K562 (cell line): ENCODE measurements at regions not wholly inside any gene's neighbourhood (a gene's known extent, or its start where the extent isn't known, plus 50 kb on each side); places are given as distances from the start of the nearest gene placed in this dataset.

Experiments used
- ATAC-seq: fragments of 200-7000 bp; cut with Tn5 transposase; 3 replicates; pipeline ENCODE4 v1.9.1; 2020; ENCODE audit warnings: moderate library complexity
- BruUV-seq: library from RNA; stranded (reverse); fragments of 400-500 nt; replicated peaks from 2 replicates; lab custom pipeline; 2021; lab: Mats Ljungman, UMichigan
- CTCF ChIA-PET: fragments of 300-600 bp; formaldehyde crosslinking; extraction: SDS; loops from one replicate; lab custom pipeline; 2021; ENCODE audit warnings: low intra/inter-chr PET ratio; lab: Yijun Ruan, JAX
- POLR2A ChIA-PET: fragments of 300-600, 350-650 bp; sonication (Branson Sonifier 250); formaldehyde crosslinking; extraction: SDS; loops from one replicate; lab custom pipeline; 2021; ENCODE audit warnings: antibody characterized with exemption, inconsistent platforms; lab: Yijun Ruan, JAX
- DNase-seq, 4 experiments: peaks; one replicate each; pipeline versions ENCODE4 v3.0.0 to v3.0.0-alpha.2; 2011 to 2018; ENCODE audit warnings: low spot score in 3 of 4, mixed read lengths in 3 of 4; ENCODE audit errors: extremely low read depth in 1 of 4
- FAIRE-seq: peaks from 2 replicates; lab custom pipeline; 2011; peaks lifted over from hg19 to GRCh38; lab: Jason Lieb, UNC
- H2AFZ ChIP-seq: 2 replicates; pipeline ENCODE4 v1.6.0; 2011; ENCODE audit warnings: low read depth, low read length, control low read depth, inconsistent platforms
- H3K27ac ChIP-seq: fragments of 200-600 bp; 3 replicates; pipeline ENCODE4 v1.8.0; 2011; ENCODE audit warnings: low read depth, mild to moderate bottlenecking, control low read depth, inconsistent platforms, low read length, moderate library complexity, mixed read lengths; ENCODE audit errors: extremely low read depth
- H3K27me3 ChIP-seq, 2 experiments: fragments of 300-600 bp in 1 of 2; 2 replicates in 1 of 2; 3 replicates in 1 of 2; pipeline versions ENCODE4 v1.6.0 to v1.8.0; 2011; ENCODE audit warnings: inconsistent platforms in 2 of 2, low read length in 2 of 2, mild to moderate bottlenecking in 1 of 2, mixed read lengths in 1 of 2, moderate library complexity in 1 of 2; ENCODE audit not compliant: control insufficient read depth in 2 of 2, insufficient read depth in 2 of 2
- H3K36me3 ChIP-seq: fragments of 300-600 bp; 3 replicates; pipeline ENCODE4 v1.8.0; 2011; ENCODE audit warnings: mild to moderate bottlenecking, low read length, inconsistent platforms; ENCODE audit not compliant: control insufficient read depth, insufficient read depth
- H3K4me1 ChIP-seq, 2 experiments: fragments of 200-600 bp in 1 of 2; replicated peaks in 1 of 2; 2 replicates in 1 of 2; 3 replicates in 1 of 2; pipeline versions ENCODE4 v1.5.1 to v1.8.0; 2011; ENCODE audit warnings: inconsistent platforms in 2 of 2, low read length in 2 of 2, mild to moderate bottlenecking in 1 of 2, mixed read lengths in 1 of 2, moderate library complexity in 1 of 2; ENCODE audit not compliant: control insufficient read depth in 2 of 2, insufficient read depth in 2 of 2
- H3K4me2 ChIP-seq: 2 replicates; pipeline ENCODE4 v1.6.1; 2011; ENCODE audit warnings: low read length, control low read depth, inconsistent platforms, mixed read lengths; ENCODE audit not compliant: insufficient read depth
- H3K4me3 ChIP-seq: fragments of 200-600 bp; sonication (generic), shearing (Covaris generic); 2 replicates; pipeline ENCODE4 v1.5.1; 2016; ENCODE audit warnings: control low read depth, inconsistent platforms
- H3K79me2 ChIP-seq: fragments of 200-600 bp; 3 replicates; pipeline ENCODE4 v1.8.0; 2011; ENCODE audit warnings: low read length, inconsistent platforms; ENCODE audit not compliant: control insufficient read depth, insufficient read depth
- H3K9ac ChIP-seq, 2 experiments: 2 replicates each; pipeline versions ENCODE4 v1.6.0 to v1.6.1; 2011; ENCODE audit warnings: low read depth in 2 of 2, low read length in 2 of 2, control low read depth in 1 of 2, inconsistent platforms in 1 of 2, mild to moderate bottlenecking in 1 of 2, mixed read lengths in 1 of 2; ENCODE audit not compliant: insufficient read depth in 1 of 2
- H3K9me1 ChIP-seq: one replicate; pipeline ENCODE4 v1.6.0; 2011; ENCODE audit warnings: inconsistent platforms, mild to moderate bottlenecking, low read length, moderate library complexity; ENCODE audit not compliant: control insufficient read depth, insufficient read depth
- H3K9me3 ChIP-seq: replicated peaks from 2 replicates; pipeline ENCODE4 v1.5.1; 2011; ENCODE audit warnings: low read depth, low read length, inconsistent platforms; ENCODE audit not compliant: control insufficient read depth, insufficient read depth
- H4K20me1 ChIP-seq: replicated peaks from 2 replicates; pipeline ENCODE4 v1.6.1; 2011; ENCODE audit warnings: low read length, inconsistent platforms, mixed read lengths; ENCODE audit not compliant: control insufficient read depth, insufficient read depth
- BACH1 ChIP-seq: fragments of 200-800 bp; sonication (Bioruptor generic); IDR thresholded peaks from 2 replicates; pipeline ENCODE4 v1.6.1; 2016; ENCODE audit warnings: missing genetic modification characterization, missing compliant biosample characterization
- CXXC5 ChIP-seq: fragments of 250-450 bp; sonication (Bioruptor Pico); IDR thresholded peaks from 2 replicates; pipeline ENCODE4 v1.8.0; 2022; ENCODE audit warnings: inconsistent platforms, mild to moderate bottlenecking, moderate library complexity
- ETV6 ChIP-seq, 3 experiments: fragments of 150-350 bp in 1 of 3; sonication (generic) in 1 of 3; formaldehyde crosslinking in 1 of 3; IDR thresholded peaks; 2 replicates each; pipeline versions ENCODE4 v1.6.1 to v1.8.0; 2014 to 2022; ENCODE audit warnings: borderline replicate concordance in 2 of 3, low read depth in 2 of 3, antibody characterized with exemption in 1 of 3, low read length in 1 of 3, mild to moderate bottlenecking in 1 of 3, missing genetic modification reagents in 1 of 3
- FOXP1 ChIP-seq: sonication (generic); formaldehyde crosslinking; IDR thresholded peaks from 2 replicates; pipeline ENCODE4 v1.8.0; 2022; ENCODE audit warnings: mild to moderate bottlenecking, missing genetic modification reagents
- MLX ChIP-seq, 2 experiments: fragments of 450-650 bp in 1 of 2; sonication (generic) in 1 of 2; formaldehyde crosslinking; conservative IDR thresholded peaks; 2 replicates each; pipeline versions ENCODE4 v1.4.0 to v1.8.1; 2020 to 2022; ENCODE audit warnings: mild to moderate bottlenecking in 1 of 2, missing genetic modification reagents in 1 of 2
- NFATC3 ChIP-seq: fragments of 450-650 bp; IDR thresholded peaks from 2 replicates; pipeline ENCODE4 v1.6.1; 2017; ENCODE audit warnings: mild to moderate bottlenecking
- NRF1 ChIP-seq, 2 experiments: fragments of 450-650 bp; IDR thresholded peaks in 1 of 2; conservative IDR thresholded peaks in 1 of 2; 2 replicates each; pipeline ENCODE4 v1.6.1; 2014; ENCODE audit warnings: mild to moderate bottlenecking in 2 of 2
- RERE ChIP-seq: sonication (generic); formaldehyde crosslinking; IDR thresholded peaks from 2 replicates; pipeline ENCODE4 v1.8.0; 2023; ENCODE audit warnings: missing genetic modification reagents, mild to moderate bottlenecking, borderline replicate concordance
- SIRT6 ChIP-seq: IDR thresholded peaks from one replicate; pipeline ENCODE4 v1.6.1; 2012; ENCODE audit warnings: low read depth, mild to moderate bottlenecking, control low read depth, inconsistent platforms, low read length, moderate library complexity
- ZBTB5 ChIP-seq: fragments of 450-650 bp; IDR thresholded peaks from 2 replicates; pipeline ENCODE4 v1.6.1; 2017; ENCODE audit warnings: antibody characterized with exemption
- ZKSCAN8 ChIP-seq: fragments of 200-800 bp; sonication (Bioruptor generic); IDR thresholded peaks from 2 replicates; pipeline ENCODE4 v1.6.1; 2016; ENCODE audit warnings: missing genetic modification characterization, missing compliant biosample characterization
- ZNF512 ChIP-seq: IDR thresholded peaks from 2 replicates; pipeline ENCODE4 v1.6.1; 2016; ENCODE audit warnings: missing genetic modification characterization, missing compliant biosample characterization
- ZNF830 ChIP-seq: fragments of 250-450 bp; sonication (Bioruptor Pico); IDR thresholded peaks from 2 replicates; pipeline ENCODE4 v1.5.0; 2021; ENCODE audit warnings: mild to moderate bottlenecking
- WGBS: fragments of 100-300 bp; shearing (Covaris generic); methylation state at CpG from one replicate; pipeline ENCODE4 v1.1.6; 2016; ENCODE audit warnings: low coverage, mixed read lengths; ENCODE audit not compliant: insufficient coverage; ENCODE audit errors: missing lambda C conversion rate; 5-methylcytosine and 5-hydroxymethylcytosine counted together
- in situ Hi-C: fragments of 300-500 bp; cut with MboI; formaldehyde crosslinking; loops from 4 replicates; pipeline ENCODE4 v1.15.0; 2018; ENCODE audit warnings: inconsistent platforms, mixed read lengths
- intact Hi-C: fragments of 100-400 bp; cut with micrococcal nuclease; formaldehyde crosslinking; loops from 2 replicates; pipeline ENCODE4 v1.14.2; 2022

GRCh38 chr11:24407733-24408132, 89.1 kb upstream of the LUZP2 start:
- no peaks in the 10 kb centered on the region for H3K4me1 ChIP-seq
- H3K9ac ChIP-seq, result no peak overlapping the region
- no TSS peak for BruUV-seq
- no peaks in the 10 kb centered on the region for H4K20me1 ChIP-seq
- no peaks in the 10 kb centered on the region for H3K9me3 ChIP-seq
- H3K4me2 ChIP-seq, result no peak overlapping the region
- H3K36me3 ChIP-seq, result no peaks in the 10 kb centered on the region
- H3K27ac ChIP-seq, result no peak overlapping the region
- H3K9me1 ChIP-seq, result no peaks in the 10 kb centered on the region
- no peak for DNase-seq
- no peak for FAIRE-seq
- WGBS, result 1% methylated on average over 3 of the region's 3 CpGs
- H3K79me2 ChIP-seq, result no peaks in the 10 kb centered on the region
- in situ Hi-C loops, result no loop called here
- no peaks in the 10 kb centered on the region for H3K27me3 ChIP-seq
- POLR2A ChIA-PET, result no interaction called here
- no peak for ATAC-seq
- intact Hi-C loops, result no loop called here
- H2AFZ ChIP-seq, result no peak overlapping the region
- no peak overlapping the region for H3K4me3 ChIP-seq
- CTCF ChIA-PET, result interaction anchor here (0.6 kb wide), 1 partner anchor 1869 kb away, joined by 3 read pairs; no protein-coding TSS in a partner anchor
- no peak for TF ChIP-seq BACH1 (tag)
- no peak for TF ChIP-seq NFATC3
- no peak for TF ChIP-seq ETV6 (IDR thresholded peaks at IDR 0.05; ENCODE audit: borderline replicate concordance in 1 of 2, low read depth in 2 of 2, low read length in 1 of 2)
- no peak for TF ChIP-seq ETV6 (CRISPR knock-in tag; IDR thresholded peaks at IDR 0.05; ENCODE audit: borderline replicate concordance)
- no peak for TF ChIP-seq FOXP1
- no peak for TF ChIP-seq RERE (CRISPR knock-in tag)
- TF ChIP-seq ZNF512 (tag), result no peak
- TF ChIP-seq ZNF830, result no peak
- no peak for TF ChIP-seq ZBTB5
- TF ChIP-seq CXXC5 (CRISPR knock-in tag), result no peak
- TF ChIP-seq MLX (CRISPR knock-in tag; conservative IDR thresholded peaks at IDR 0.05), result no peak
- TF ChIP-seq SIRT6, result no peak
- no peak for TF ChIP-seq ZKSCAN8
- no peak for TF ChIP-seq NRF1 (conservative IDR thresholded peaks at IDR 0.05 in 1 of 2, IDR thresholded peaks at IDR 0.05 in 1 of 2)
